ENCODE measurements at regions not wholly inside any gene's neighbourhood (a gene's known extent, or its start where the extent isn't known, plus 50 kb on each side); places are given as distances from the start of the nearest gene placed in this dataset.
"Not testable (repeated sequence)": the region's sequence is repeated elsewhere in the genome, so short reads cannot be mapped to it uniquely, and the experiment has no call there.

DNA sequence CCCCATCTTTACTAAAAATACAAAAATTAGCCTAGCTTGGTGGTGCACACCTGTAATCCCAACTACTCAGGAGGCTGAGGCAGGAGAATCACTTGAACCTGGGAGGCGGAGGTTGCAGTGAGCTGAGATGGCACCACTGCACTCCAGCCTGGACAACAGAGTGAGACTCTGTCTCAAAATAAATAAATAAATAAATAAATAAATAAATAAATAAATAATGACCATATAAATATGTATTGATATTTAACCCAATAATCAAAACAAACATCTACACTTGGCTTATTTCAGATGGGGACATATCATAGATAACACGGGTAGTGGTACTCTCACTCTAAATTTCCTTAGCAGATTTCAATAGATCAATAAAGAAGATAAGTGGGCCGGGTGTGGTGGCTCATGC, 1923.7 kb upstream of the AGA start:
- not testable (repeated sequence) for H2BK15ac ChIP-seq (ENCODE audit: low read length); H4K8ac ChIP-seq (ENCODE audit: low read depth, low read length); H3K4me1 ChIP-seq (ENCODE audit: control insufficient read depth in 2 of 2, insufficient read depth in 1 of 2, low read depth in 1 of 2, low read length in 2 of 2); H3K9ac ChIP-seq (ENCODE audit: low read depth, low read length, poor library complexity); H3K4me3 ChIP-seq (ENCODE audit: low read length in 2 of 2); H3K79me1 ChIP-seq (ENCODE audit: low read depth, low read length); DNase-seq (ENCODE audit: low spot score); H3K18ac ChIP-seq (ENCODE audit: low read length); H3K4me2 ChIP-seq (ENCODE audit: insufficient read depth, low read length, poor library complexity, severe bottlenecking); H2BK12ac ChIP-seq (ENCODE audit: low read length); H3K14ac ChIP-seq (ENCODE audit: low read length); H2BK120ac ChIP-seq (ENCODE audit: low read depth, low read length); H2AFZ ChIP-seq (ENCODE audit: low read length); H3K9me3 ChIP-seq (replicated peaks in 1 of 2; ENCODE audit: control insufficient read depth in 2 of 2, insufficient read depth in 1 of 2, low read depth in 1 of 2, low read length in 2 of 2); H3K4ac ChIP-seq (ENCODE audit: low read length); H3K23ac ChIP-seq (ENCODE audit: low read depth, low read length, poor library complexity); H3K36me3 ChIP-seq (replicated peaks in 1 of 2; ENCODE audit: control insufficient read depth in 2 of 2, insufficient read depth in 2 of 2, low read length in 2 of 2); H3K27ac ChIP-seq (replicated peaks; ENCODE audit: low read length); H3K27me3 ChIP-seq (ENCODE audit: control insufficient read depth in 3 of 3, insufficient read depth in 3 of 3, low read depth in 1 of 3, low read length in 3 of 3); H2BK5ac ChIP-seq (ENCODE audit: low read length); H4K91ac ChIP-seq (ENCODE audit: low read depth, low read length, poor library complexity); H2AK5ac ChIP-seq (ENCODE audit: low read depth, low read length)
- no CpG with 5 or more reads among the region's 3 CpGs for WGBS, 2 donors (ENCODE audit: extremely low coverage in 2 of 2, insufficient read length in 2 of 2, insufficient replicate concordance in 1 of 2)

DNA sequence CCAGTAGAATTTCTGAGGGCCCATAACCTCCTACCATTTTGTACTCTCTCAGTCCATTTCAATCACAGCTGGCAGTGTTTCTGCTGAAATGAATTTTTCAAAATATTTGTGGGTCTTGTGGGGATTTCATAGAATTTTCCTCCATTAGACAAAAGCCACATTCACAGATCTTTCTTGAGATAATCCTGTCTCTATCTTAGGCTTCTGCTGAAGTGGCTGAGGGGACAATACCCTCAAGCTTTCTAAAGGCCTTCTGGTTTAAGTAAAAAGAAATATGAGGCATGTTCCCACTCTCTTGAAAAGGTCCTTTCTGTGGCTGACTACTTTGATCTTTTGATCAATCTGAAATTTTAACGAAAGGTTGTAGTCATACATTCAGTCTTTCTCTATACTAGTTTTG, 1930.0 kb upstream of the AGA start:
- H4K91ac ChIP-seq (ENCODE audit: low read depth, low read length, poor library complexity): no peak overlapping the region
- H3K4me2 ChIP-seq (ENCODE audit: insufficient read depth, low read length, poor library complexity, severe bottlenecking): no peak overlapping the region
- no peak overlapping the region for H2BK12ac ChIP-seq (ENCODE audit: low read length)
- H4K8ac ChIP-seq (ENCODE audit: low read depth, low read length): no peak overlapping the region
- H2BK5ac ChIP-seq (ENCODE audit: low read length): no peak overlapping the region
- no peak overlapping the region for H3K23ac ChIP-seq (ENCODE audit: low read depth, low read length, poor library complexity)
- no peak overlapping the region for H3K14ac ChIP-seq (ENCODE audit: low read length)
- H3K4me1 ChIP-seq (ENCODE audit: control insufficient read depth in 2 of 2, insufficient read depth in 1 of 2, low read depth in 1 of 2, low read length in 2 of 2): peaks cover 0 to 2% of the 10 kb centered on the region in 2 donors
- H3K79me1 ChIP-seq (ENCODE audit: low read depth, low read length): no peaks in the 10 kb centered on the region
- no peak overlapping the region for H3K9ac ChIP-seq (ENCODE audit: low read depth, low read length, poor library complexity)
- H3K9me3 ChIP-seq (replicated peaks in 1 of 2; ENCODE audit: control insufficient read depth in 2 of 2, insufficient read depth in 1 of 2, low read depth in 1 of 2, low read length in 2 of 2): no peaks in the 10 kb centered on the region
- H3K18ac ChIP-seq (ENCODE audit: low read length): no peak overlapping the region
- H3K27me3 ChIP-seq (ENCODE audit: control insufficient read depth in 3 of 3, insufficient read depth in 3 of 3, low read depth in 1 of 3, low read length in 3 of 3): no peaks in the 10 kb centered on the region
- no peak overlapping the region for H2BK120ac ChIP-seq (ENCODE audit: low read depth, low read length)
- H2AFZ ChIP-seq (ENCODE audit: low read length): peak overlapping the region; percentile 35
- no peak overlapping the region for H2BK15ac ChIP-seq (ENCODE audit: low read length)
- no peak overlapping the region for H3K27ac ChIP-seq (replicated peaks; ENCODE audit: low read length)
- no peaks in the 10 kb centered on the region for H3K36me3 ChIP-seq (replicated peaks in 1 of 2; ENCODE audit: control insufficient read depth in 2 of 2, insufficient read depth in 2 of 2, low read length in 2 of 2)
- DNase-seq (ENCODE audit: low spot score): no peak
- no peak overlapping the region for H3K4me3 ChIP-seq (ENCODE audit: low read length in 2 of 2)
- H2AK5ac ChIP-seq (ENCODE audit: low read depth, low read length): no peak overlapping the region
- WGBS, 2 donors (ENCODE audit: extremely low coverage in 2 of 2, insufficient read length in 2 of 2, insufficient replicate concordance in 1 of 2): no CpG with 5 or more reads among the region's 1 CpG
- no peak overlapping the region for H3K4ac ChIP-seq (ENCODE audit: low read length)

DNA sequence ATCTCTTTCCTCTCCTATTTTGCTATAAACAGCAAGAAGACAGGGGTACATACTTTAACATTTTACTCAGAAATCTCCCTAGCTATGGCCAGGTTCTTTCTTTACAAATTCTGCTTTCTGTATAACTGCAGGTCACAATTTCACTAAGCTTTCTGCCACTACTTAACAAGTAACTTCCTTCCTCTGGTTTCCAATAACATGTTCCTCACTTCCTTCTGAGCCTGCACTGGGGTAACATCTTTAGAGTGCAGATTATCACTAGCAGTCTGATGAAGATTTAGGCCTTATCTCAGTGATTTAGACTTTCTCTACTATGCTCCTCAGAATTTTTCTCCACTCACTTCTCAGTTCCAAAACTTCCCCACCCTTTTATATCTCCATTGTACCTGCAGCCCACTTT, 1930.5 kb upstream of the AGA start:
- Histone ChIP-seq H2BK120ac (ENCODE audit: low read depth, low read length) (no peak overlapping the region), H3K4me1 (ENCODE audit: control insufficient read depth in 2 of 2, insufficient read depth in 1 of 2, low read depth in 1 of 2, low read length in 2 of 2) (peaks cover 0 to 2% of the 10 kb centered on the region in 2 donors), H3K79me1 (ENCODE audit: low read depth, low read length) (no peaks in the 10 kb centered on the region), H3K18ac (ENCODE audit: low read length) (no peak overlapping the region), H3K4me3 (ENCODE audit: low read length in 2 of 2) (no peak overlapping the region), H3K4ac (ENCODE audit: low read length) (no peak overlapping the region), H2BK12ac (ENCODE audit: low read length) (no peak overlapping the region), H3K14ac (ENCODE audit: low read length) (no peak overlapping the region), H2AK5ac (ENCODE audit: low read depth, low read length) (no peak overlapping the region), H3K27ac (replicated peaks; ENCODE audit: low read length) (no peak overlapping the region), H3K9ac (ENCODE audit: low read depth, low read length, poor library complexity) (no peak overlapping the region), H2BK15ac (ENCODE audit: low read length) (no peak overlapping the region), H2AFZ (ENCODE audit: low read length) (peak overlapping the region; percentile 35), H3K27me3 (ENCODE audit: control insufficient read depth in 3 of 3, insufficient read depth in 3 of 3, low read depth in 1 of 3, low read length in 3 of 3) (no peaks in the 10 kb centered on the region), H3K4me2 (ENCODE audit: insufficient read depth, low read length, poor library complexity, severe bottlenecking) (no peak overlapping the region), H4K91ac (ENCODE audit: low read depth, low read length, poor library complexity) (no peak overlapping the region), H4K8ac (ENCODE audit: low read depth, low read length) (no peak overlapping the region), H3K23ac (ENCODE audit: low read depth, low read length, poor library complexity) (no peak overlapping the region), H3K36me3 (replicated peaks in 1 of 2; ENCODE audit: control insufficient read depth in 2 of 2, insufficient read depth in 2 of 2, low read length in 2 of 2) (no peaks in the 10 kb centered on the region), H3K9me3 (replicated peaks in 1 of 2; ENCODE audit: control insufficient read depth in 2 of 2, insufficient read depth in 1 of 2, low read depth in 1 of 2, low read length in 2 of 2) (no peaks in the 10 kb centered on the region), H2BK5ac (ENCODE audit: low read length) (no peak overlapping the region)
- no peak for DNase-seq (ENCODE audit: low spot score)

DNA sequence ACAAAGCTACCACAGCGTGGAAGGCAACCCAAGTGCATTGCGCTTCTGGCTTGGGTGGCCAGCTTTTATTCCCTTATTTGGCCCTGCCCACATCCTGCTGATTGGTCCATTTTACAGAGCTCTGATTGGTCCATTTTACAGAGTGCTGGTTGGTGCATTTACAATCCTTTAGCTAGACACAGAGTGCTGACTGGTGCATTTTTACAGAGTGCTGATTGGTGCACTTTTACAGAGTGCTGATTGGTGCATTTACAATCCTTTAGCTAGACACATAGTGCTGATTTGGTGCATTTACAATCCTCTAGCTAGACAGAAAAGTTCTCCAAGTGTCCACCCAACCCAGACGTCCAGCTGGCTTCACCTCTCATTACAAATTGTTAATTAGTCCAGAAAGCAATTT, 1936.6 kb upstream of the AGA start:
- H3K4me1 ChIP-seq (ENCODE audit: control insufficient read depth in 2 of 2, insufficient read depth in 1 of 2, low read depth in 1 of 2, low read length in 2 of 2); H2AK5ac ChIP-seq (ENCODE audit: low read depth, low read length); DNase-seq (ENCODE audit: low spot score); H4K91ac ChIP-seq (ENCODE audit: low read depth, low read length, poor library complexity); H3K79me1 ChIP-seq (ENCODE audit: low read depth, low read length); H3K4me2 ChIP-seq (ENCODE audit: insufficient read depth, low read length, poor library complexity, severe bottlenecking); H2BK120ac ChIP-seq (ENCODE audit: low read depth, low read length); H2BK5ac ChIP-seq (ENCODE audit: low read length); H2AFZ ChIP-seq (ENCODE audit: low read length); H3K27ac ChIP-seq (replicated peaks; ENCODE audit: low read length); H3K9me3 ChIP-seq (replicated peaks in 1 of 2; ENCODE audit: control insufficient read depth in 2 of 2, insufficient read depth in 1 of 2, low read depth in 1 of 2, low read length in 2 of 2); H2BK15ac ChIP-seq (ENCODE audit: low read length); H3K14ac ChIP-seq (ENCODE audit: low read length); H3K4ac ChIP-seq (ENCODE audit: low read length); H3K9ac ChIP-seq (ENCODE audit: low read depth, low read length, poor library complexity); H2BK12ac ChIP-seq (ENCODE audit: low read length); H3K36me3 ChIP-seq (replicated peaks in 1 of 2; ENCODE audit: control insufficient read depth in 2 of 2, insufficient read depth in 2 of 2, low read length in 2 of 2); H3K4me3 ChIP-seq (ENCODE audit: low read length in 2 of 2); H4K8ac ChIP-seq (ENCODE audit: low read depth, low read length); H3K18ac ChIP-seq (ENCODE audit: low read length); H3K27me3 ChIP-seq (ENCODE audit: control insufficient read depth in 3 of 3, insufficient read depth in 3 of 3, low read depth in 1 of 3, low read length in 3 of 3); H3K23ac ChIP-seq (ENCODE audit: low read depth, low read length, poor library complexity): not testable (repeated sequence)
- no CpG with 5 or more reads among the region's 3 CpGs for WGBS, 2 donors (ENCODE audit: extremely low coverage in 2 of 2, insufficient read length in 2 of 2, insufficient replicate concordance in 1 of 2)

All from neuronal stem cell (in vitro differentiated cells).